Uterus (tissue), 2 donors: ENCODE measurements at regions not wholly inside any gene's neighbourhood (a gene's known extent, or its start where the extent isn't known, plus 50 kb on each side); places are given as distances from the start of the nearest gene placed in this dataset.

ENCODE experiments used
- CTCF ChIP-seq, 4 experiments: fragments of 200-600 bp in 2 of 4; fragments of 450-650 bp in 2 of 4; sonication (generic) in 2 of 4; IDR thresholded peaks; one replicate each; pipeline ENCODE4 v1.5.1; 2016 to 2019; ENCODE audit warnings: antibody characterized with exemption in 4 of 4, mild to moderate bottlenecking in 2 of 4, moderate library complexity in 1 of 4
- POLR2A ChIP-seq, 2 donors: fragments of 450-650 bp; IDR thresholded peaks; one replicate each; pipeline ENCODE4 v1.6.1; 2016; ENCODE audit warnings: antibody characterized with exemption in 2 of 2, mild to moderate bottlenecking in 1 of 2, moderate library complexity in 1 of 2

- TF ChIP-seq CTCF (IDR thresholded peaks at IDR 0.05) (no peak), POLR2A (IDR thresholded peaks at IDR 0.05) (no peak)
These were observed 196.1 kb downstream of the GAS1 start for GRCh38 chr9:86751207-86751606.
